PC-9 (cell line): ENCODE measurements at regions not wholly inside any gene's neighbourhood (a gene's known extent, or its start where the extent isn't known, plus 50 kb on each side); places are given as distances from the start of the nearest gene placed in this dataset.
"Not testable (repeated sequence)": the region's sequence is repeated elsewhere in the genome, so short reads cannot be mapped to it uniquely, and the experiment has no call there.

Experiments
- BruUV-seq: library from RNA; stranded (reverse); fragments of 400-500 nt; replicated peaks from 2 replicates; lab custom pipeline; 2021; lab: Mats Ljungman, UMichigan
- CTCF ChIA-PET: fragments of 300-600 bp; sonication (Branson Sonifier 250); formaldehyde crosslinking; loops from one replicate; lab custom pipeline; 2022; ENCODE audit warnings: antibody characterized with exemption; lab: Charles Lee
- POLR2A ChIA-PET: fragments of 300-600 bp; sonication (Branson Sonifier 250); formaldehyde crosslinking; loops from one replicate; lab custom pipeline; 2022; ENCODE audit warnings: antibody characterized with exemption; ENCODE audit not compliant: unreplicated experiment; lab: Charles Lee
- DNase-seq, 2 experiments: peaks; one replicate each; pipeline versions ENCODE4 v3.0.0 to v3.0.0-alpha.2; 2015 to 2022; ENCODE audit warnings: mixed read lengths in 1 of 2
- H2AFZ ChIP-seq: fragments of 200-600 bp; sonication (generic); 2 replicates; pipeline ENCODE4 v1.8.1; 2017; ENCODE audit warnings: antibody characterized with exemption
- H3F3A ChIP-seq: fragments of 200-600 bp; sonication (generic); 2 replicates; pipeline ENCODE4 v1.8.1; 2017; ENCODE audit warnings: antibody characterized with exemption, mild to moderate bottlenecking, low read depth; ENCODE audit not compliant: insufficient read depth
- H3K27ac ChIP-seq: fragments of 200-600 bp; sonication (generic); 2 replicates; pipeline ENCODE4 v1.6.1; 2016; ENCODE audit warnings: mixed run types
- H3K27me3 ChIP-seq: fragments of 200-600 bp; sonication (generic); 2 replicates; pipeline ENCODE4 v1.6.1; 2016; ENCODE audit warnings: low read depth, mixed run types; ENCODE audit not compliant: insufficient read depth
- H3K36me3 ChIP-seq: fragments of 200-600 bp; sonication (generic); 2 replicates; pipeline ENCODE4 v1.6.1; 2016; ENCODE audit warnings: low read depth, mixed run types
- H3K4me1 ChIP-seq: fragments of 200-600 bp; sonication (generic); replicated peaks from 2 replicates; pipeline ENCODE4 v1.6.1; 2016; ENCODE audit warnings: mixed run types; ENCODE audit not compliant: insufficient read depth
- H3K4me2 ChIP-seq: fragments of 200-600 bp; sonication (generic); 2 replicates; pipeline ENCODE4 v1.6.1; 2017; ENCODE audit warnings: mixed run types
- H3K4me3 ChIP-seq: fragments of 200-600 bp; sonication (generic); 2 replicates; pipeline ENCODE4 v1.6.1; 2016; ENCODE audit warnings: mixed run types
- H3K79me2 ChIP-seq: fragments of 200-600 bp; sonication (generic); 2 replicates; pipeline ENCODE4 v1.6.1; 2017; ENCODE audit warnings: low read depth, mixed run types
- H3K9me2 ChIP-seq: fragments of 200-600 bp; sonication (generic); 2 replicates; pipeline ENCODE4 v1.8.1; 2017; ENCODE audit warnings: mild to moderate bottlenecking; ENCODE audit not compliant: insufficient read depth
- H3K9me3 ChIP-seq: fragments of 200-600 bp; sonication (generic); 2 replicates; pipeline ENCODE4 v1.8.1; 2016; ENCODE audit warnings: low read depth; ENCODE audit not compliant: insufficient read depth
- H4K20me1 ChIP-seq: fragments of 200-600 bp; sonication (generic); 2 replicates; pipeline ENCODE4 v1.8.1; 2017; ENCODE audit not compliant: insufficient read depth
- CTCF ChIP-seq: fragments of 200-600 bp; sonication (generic); conservative IDR thresholded peaks from 2 replicates; pipeline ENCODE4 v1.6.1; 2017; ENCODE audit warnings: mixed run types, antibody characterized with exemption, mild to moderate bottlenecking, moderate library complexity
- EZH2 ChIP-seq: fragments of 200-600 bp; sonication (generic); IDR thresholded peaks from 2 replicates; pipeline ENCODE4 v1.8.0; 2017; ENCODE audit warnings: antibody characterized with exemption, low read depth
- intact Hi-C: fragments of 100-400 bp; cut with micrococcal nuclease; formaldehyde crosslinking; loops from one replicate; pipeline ENCODE4 v1.10.0; 2022; ENCODE audit not compliant: unreplicated experiment

- 0 out of 2 replicates have a peak, but pooled peaks cover 6% of the 10 kb centered on the region for H3K4me1 ChIP-seq
- H3K9me2 ChIP-seq: no peaks in the 10 kb centered on the region
- no peak overlapping the region for H3K4me3 ChIP-seq
- H4K20me1 ChIP-seq: no peaks in the 10 kb centered on the region
- H2AFZ ChIP-seq: no peak overlapping the region
- no peak overlapping the region for H3K27ac ChIP-seq
- no peak for TF ChIP-seq EZH2
- no peak for TF ChIP-seq CTCF
- intact Hi-C loops: no loop called here
- no peaks in the 10 kb centered on the region for H3K27me3 ChIP-seq
- H3F3A ChIP-seq: no peaks in the 10 kb centered on the region
- ChIA-PET POLR2A (no interaction called here), CTCF (no interaction called here)
- no TSS peak for BruUV-seq
- H3K9me3 ChIP-seq: no peaks in the 10 kb centered on the region
- no peak for DNase-seq
- no peak overlapping the region for H3K4me2 ChIP-seq
- H3K36me3 ChIP-seq: no peaks in the 10 kb centered on the region
- no peaks in the 10 kb centered on the region for H3K79me2 ChIP-seq
Measured at GRCh38 chr21:28588997-28589396, 403.7 kb downstream of the LTN1 start.

GRCh38 chr21:28587748-28588147, 404.9 kb downstream of the LTN1 start:
- no peaks in the 10 kb centered on the region for H3K79me2 ChIP-seq
- CTCF ChIA-PET: no interaction called here
- BruUV-seq: no TSS peak
- 0 out of 2 replicates have a peak, but pooled peaks cover 6% of the 10 kb centered on the region for H3K4me1 ChIP-seq
- no peak overlapping the region for H3K27ac ChIP-seq
- H2AFZ ChIP-seq: no peak overlapping the region
- DNase-seq: no peak
- no peaks in the 10 kb centered on the region for H3K9me3 ChIP-seq
- no peaks in the 10 kb centered on the region for H3K36me3 ChIP-seq
- no peaks in the 10 kb centered on the region for H3F3A ChIP-seq
- TF ChIP-seq CTCF: no peak
- no peaks in the 10 kb centered on the region for H4K20me1 ChIP-seq
- POLR2A ChIA-PET: interaction anchor here (1.0 kb wide), 1 partner anchor 14 kb away, joined by 7 read pairs; no protein-coding TSS in a partner anchor
- H3K27me3 ChIP-seq: no peaks in the 10 kb centered on the region
- H3K9me2 ChIP-seq: no peaks in the 10 kb centered on the region
- no peak overlapping the region for H3K4me3 ChIP-seq
- H3K4me2 ChIP-seq: no peak overlapping the region
- intact Hi-C loops: no loop called here

GRCh38 chr21:28581976-28582375, 410.7 kb downstream of the LTN1 start:
- no peak for DNase-seq
- H3F3A ChIP-seq: no peaks in the 10 kb centered on the region
- no peaks in the 10 kb centered on the region for H3K79me2 ChIP-seq
- no peaks in the 10 kb centered on the region for H3K9me2 ChIP-seq
- H3K4me3 ChIP-seq: no peak overlapping the region
- no TSS peak for BruUV-seq
- intact Hi-C loops: no loop called here
- no peak overlapping the region for H2AFZ ChIP-seq
- no peaks in the 10 kb centered on the region for H3K36me3 ChIP-seq
- H3K4me1 ChIP-seq: no peaks in the 10 kb centered on the region
- ChIA-PET POLR2A (no interaction called here), CTCF (interaction anchor here (0.6 kb wide), 1 partner anchor 550 kb away, joined by 3 read pairs; no protein-coding TSS in a partner anchor)
- no peaks in the 10 kb centered on the region for H4K20me1 ChIP-seq
- no peak overlapping the region for H3K4me2 ChIP-seq
- no peak overlapping the region for H3K27ac ChIP-seq
- no peaks in the 10 kb centered on the region for H3K9me3 ChIP-seq
- H3K27me3 ChIP-seq: no peaks in the 10 kb centered on the region
- TF ChIP-seq CTCF: no peak
- TF ChIP-seq EZH2: no peak

GRCh38 chr21:28581311-28581731, 411.4 kb downstream of the LTN1 start:
- intact Hi-C loops, DNase-seq, H3K79me2 ChIP-seq, H3K9me2 ChIP-seq, H3K4me2 ChIP-seq, H4K20me1 ChIP-seq, H3K9me3 ChIP-seq, H3K27ac ChIP-seq, H3K36me3 ChIP-seq, POLR2A ChIA-PET, H3K27me3 ChIP-seq, CTCF ChIA-PET, H3K4me1 ChIP-seq, H3F3A ChIP-seq, H2AFZ ChIP-seq, H3K4me3 ChIP-seq, BruUV-seq: not testable (repeated sequence)
